HepG2 (cell line): ENCODE measurements at regions not wholly inside any gene's neighbourhood (a gene's known extent, or its start where the extent isn't known, plus 50 kb on each side); places are given as distances from the start of the nearest gene placed in this dataset.

Experiments
- ATAC-seq: fragments of 200-7000 bp; cut with Tn5 transposase; 3 replicates; pipeline ENCODE4 v1.9.1; 2020; ENCODE audit warnings: mild to moderate bottlenecking, moderate library complexity
- BruUV-seq: library from RNA; stranded (reverse); fragments of 400-500 nt; replicated peaks from 2 replicates; lab custom pipeline; 2021; lab: Mats Ljungman, UMichigan
- CTCF ChIA-PET: fragments of 300-600 bp; formaldehyde crosslinking; extraction: SDS; loops from one replicate; lab custom pipeline; 2021; ENCODE audit warnings: low total read pairs, inconsistent platforms, low intra/inter-chr PET ratio; lab: Yijun Ruan, JAX
- POLR2A ChIA-PET: fragments of 350-600 bp; sonication (Branson Sonifier 250); formaldehyde crosslinking; loops from one replicate; lab custom pipeline; 2020; ENCODE audit warnings: antibody characterized with exemption, inconsistent platforms; lab: Yijun Ruan, JAX
- DNase-seq: peaks from one replicate; pipeline ENCODE4 v3.0.0-alpha.2; 2015; ENCODE audit warnings: low spot score
- FAIRE-seq: peaks from 3 replicates; lab custom pipeline; 2011; peaks lifted over from hg19 to GRCh38; lab: Jason Lieb, UNC
- H2AFZ ChIP-seq: one replicate; pipeline ENCODE4 v1.6.1; 2011; ENCODE audit warnings: low read length, inconsistent platforms
- H3K27ac ChIP-seq: fragments of 300-600 bp; 3 replicates; pipeline ENCODE4 v1.8.0; 2011; ENCODE audit warnings: mixed run types, mild to moderate bottlenecking, mixed read lengths, low read length, inconsistent platforms; ENCODE audit not compliant: insufficient read depth; ENCODE audit errors: extremely low read length
- H3K27me3 ChIP-seq, 2 experiments: fragments of 200-600 bp in 1 of 2; 2 replicates in 1 of 2; 3 replicates in 1 of 2; pipeline versions ENCODE4 v1.6.0 to v1.8.0; 2011; ENCODE audit warnings: low read length in 2 of 2, mild to moderate bottlenecking in 2 of 2, moderate library complexity in 2 of 2, inconsistent platforms in 1 of 2; ENCODE audit not compliant: insufficient read depth in 2 of 2, control insufficient read depth in 1 of 2
- H3K36me3 ChIP-seq, 2 experiments: fragments of 200-600 bp in 1 of 2; replicated peaks in 1 of 2; 2 replicates in 1 of 2; 3 replicates in 1 of 2; pipeline versions ENCODE4 v1.5.1 to v1.8.0; 2011; ENCODE audit warnings: low read length in 2 of 2, inconsistent platforms in 1 of 2; ENCODE audit not compliant: insufficient read depth in 2 of 2, control insufficient read depth in 1 of 2
- H3K4me1 ChIP-seq: 2 replicates; pipeline ENCODE4 v1.5.1; 2012; ENCODE audit warnings: low read length, inconsistent platforms; ENCODE audit not compliant: insufficient read depth
- H3K4me2 ChIP-seq: 2 replicates; pipeline ENCODE4 v1.6.0; 2011; ENCODE audit warnings: low read depth, low read length, inconsistent platforms
- H3K4me3 ChIP-seq, 3 experiments: fragments of 200-600 bp in 1 of 3; sonication (generic), shearing (Covaris generic) in 1 of 3; replicated peaks in 1 of 3; 2 replicates each; pipeline ENCODE4 v1.5.1; 2011 to 2016; ENCODE audit warnings: low read length in 3 of 3, inconsistent platforms in 2 of 3, low read depth in 2 of 3, mild to moderate bottlenecking in 2 of 3, control low read depth in 1 of 3, mixed read lengths in 1 of 3; ENCODE audit not compliant: insufficient read depth in 1 of 3
- H3K79me2 ChIP-seq: one replicate; pipeline ENCODE4 v1.6.1; 2011; ENCODE audit warnings: low read length, inconsistent platforms; ENCODE audit not compliant: insufficient read depth
- H3K9ac ChIP-seq: 2 replicates; pipeline ENCODE4 v1.6.0; 2011; ENCODE audit warnings: mild to moderate bottlenecking, low read depth, low read length, inconsistent platforms; ENCODE audit not compliant: insufficient read depth
- H3K9me3 ChIP-seq: 2 replicates; pipeline ENCODE4 v1.5.1; 2012; ENCODE audit warnings: mild to moderate bottlenecking, low read length
- H4K20me1 ChIP-seq: 2 replicates; pipeline ENCODE4 v1.6.0; 2011; ENCODE audit warnings: inconsistent platforms, mild to moderate bottlenecking, low read length, moderate library complexity; ENCODE audit not compliant: insufficient read depth
- DNMT3B ChIP-seq: conservative IDR thresholded peaks from 2 replicates; pipeline ENCODE4 v1.6.1; 2016; ENCODE audit warnings: missing biosample characterization, control low read depth
- NFKB2 ChIP-seq: sonication (generic); formaldehyde crosslinking; IDR thresholded peaks from 2 replicates; pipeline ENCODE4 v1.4.0; 2020; ENCODE audit warnings: missing genetic modification reagents, borderline replicate concordance
- PAF1 ChIP-seq: IDR thresholded peaks from 2 replicates; pipeline ENCODE4 v1.6.1; 2016; ENCODE audit warnings: missing genetic modification reagents, missing compliant biosample characterization
- TRIM24 ChIP-seq: sonication (generic); formaldehyde crosslinking; IDR thresholded peaks from 2 replicates; pipeline ENCODE4 v1.8.0; 2022; ENCODE audit warnings: mild to moderate bottlenecking, missing genetic modification reagents
- ZMYM2 ChIP-seq: sonication (generic); formaldehyde crosslinking; IDR thresholded peaks from 2 replicates; pipeline ENCODE4 v1.8.0; 2022; ENCODE audit warnings: mild to moderate bottlenecking, missing genetic modification reagents
- ZNF264 ChIP-seq: sonication (generic); formaldehyde crosslinking; IDR thresholded peaks from 2 replicates; pipeline ENCODE4 v1.4.0; 2020; ENCODE audit warnings: missing genetic modification reagents
- ZNF343 ChIP-seq: sonication (generic); formaldehyde crosslinking; IDR thresholded peaks from 2 replicates; pipeline ENCODE4 v1.4.0; 2020; ENCODE audit warnings: mild to moderate bottlenecking, missing genetic modification reagents
- ZNF430 ChIP-seq: sonication (generic); formaldehyde crosslinking; IDR thresholded peaks from 2 replicates; pipeline ENCODE4 v1.9.0; 2021; ENCODE audit warnings: mild to moderate bottlenecking, missing genetic modification reagents
- ZNF558 ChIP-seq: sonication (generic); formaldehyde crosslinking; IDR thresholded peaks from 2 replicates; pipeline ENCODE4 v1.9.0; 2022; ENCODE audit warnings: mild to moderate bottlenecking, missing genetic modification reagents, borderline replicate concordance
- ZNF562 ChIP-seq: sonication (generic); formaldehyde crosslinking; IDR thresholded peaks from 2 replicates; pipeline ENCODE4 v1.8.0; 2022; ENCODE audit warnings: missing genetic modification reagents, borderline replicate concordance
- ZNF674 ChIP-seq: sonication (generic); formaldehyde crosslinking; IDR thresholded peaks from 2 replicates; pipeline ENCODE4 v1.5.0; 2020; ENCODE audit warnings: low read depth, mild to moderate bottlenecking, missing genetic modification reagents
- ZNF703 ChIP-seq: sonication (generic); formaldehyde crosslinking; IDR thresholded peaks from 2 replicates; pipeline ENCODE4 v1.5.1; 2020; ENCODE audit warnings: missing genetic modification reagents, mild to moderate bottlenecking, moderate library complexity, borderline replicate concordance
- WGBS: methylation state at CpG from one replicate; pipeline ENCODE4 v1.1.6; 2017; ENCODE audit warnings: low lambda C conversion rate; 5-methylcytosine and 5-hydroxymethylcytosine counted together
- in situ Hi-C: cut with HindIII; loops from 2 replicates; pipeline ENCODE4 v1.10.0; 2017; ENCODE audit warnings: low pct_unique_long_range_greater_than_20kb; ENCODE audit not compliant: extremely low pct_ligation_motif_present
- intact Hi-C: fragments of 100-400 bp; cut with micrococcal nuclease; formaldehyde crosslinking; loops from one replicate; pipeline ENCODE4 v1.10.0; 2022; ENCODE audit not compliant: unreplicated experiment
- TF ChIP-seq, protein P1 (sequence below): sonication (generic); formaldehyde crosslinking; IDR thresholded peaks from 2 replicates; pipeline ENCODE4 v1.5.0; 2020; ENCODE audit warnings: mild to moderate bottlenecking, missing genetic modification reagents
- TF ChIP-seq, protein P2 (sequence below): IDR thresholded peaks from 2 replicates; pipeline ENCODE4 v1.6.1; 2016; ENCODE audit warnings: missing compliant biosample characterization, missing genetic modification reagents, borderline replicate concordance

GRCh38 chr2:150588506-150588870, 101.0 kb upstream of the RND3 start:
- no TSS peak for BruUV-seq
- 22% methylated on average over 2 of the region's 2 CpGs for WGBS
- H3K79me2 ChIP-seq, result no peaks in the 10 kb centered on the region

More at GRCh38 chr2:150588506-150588870, 101.0 kb upstream of the RND3 start:
- no peak overlapping the region for H3K27ac ChIP-seq
- no peaks in the 10 kb centered on the region for H3K36me3 ChIP-seq
- H3K4me2 ChIP-seq, result no peak overlapping the region
- no peaks in the 10 kb centered on the region for H3K4me1 ChIP-seq
- no peaks in the 10 kb centered on the region; a peak in 1 of 5 replicates for H3K27me3 ChIP-seq
- ATAC-seq, result no peak
- POLR2A ChIA-PET, result no interaction called here
- H3K4me3 ChIP-seq, result no peak overlapping the region
- DNase-seq, result no peak
- TF ChIP-seq ZNF343 (CRISPR knock-in tag) (no peak), ZNF430 (CRISPR knock-in tag) (no peak), ZNF703 (CRISPR knock-in tag) (no peak), ZNF674 (CRISPR knock-in tag) (no peak), PAF1 (no peak), ZMYM2 (CRISPR knock-in tag) (no peak), NFKB2 (CRISPR knock-in tag) (no peak), ZNF562 (no peak), ZNF264 (CRISPR knock-in tag) (no peak), ZNF558 (CRISPR knock-in tag) (no peak), DNMT3B (CRISPR knock-in tag) (no peak), TRIM24 (CRISPR knock-in tag) (no peak)
- TF ChIP-seq, protein P1, sequence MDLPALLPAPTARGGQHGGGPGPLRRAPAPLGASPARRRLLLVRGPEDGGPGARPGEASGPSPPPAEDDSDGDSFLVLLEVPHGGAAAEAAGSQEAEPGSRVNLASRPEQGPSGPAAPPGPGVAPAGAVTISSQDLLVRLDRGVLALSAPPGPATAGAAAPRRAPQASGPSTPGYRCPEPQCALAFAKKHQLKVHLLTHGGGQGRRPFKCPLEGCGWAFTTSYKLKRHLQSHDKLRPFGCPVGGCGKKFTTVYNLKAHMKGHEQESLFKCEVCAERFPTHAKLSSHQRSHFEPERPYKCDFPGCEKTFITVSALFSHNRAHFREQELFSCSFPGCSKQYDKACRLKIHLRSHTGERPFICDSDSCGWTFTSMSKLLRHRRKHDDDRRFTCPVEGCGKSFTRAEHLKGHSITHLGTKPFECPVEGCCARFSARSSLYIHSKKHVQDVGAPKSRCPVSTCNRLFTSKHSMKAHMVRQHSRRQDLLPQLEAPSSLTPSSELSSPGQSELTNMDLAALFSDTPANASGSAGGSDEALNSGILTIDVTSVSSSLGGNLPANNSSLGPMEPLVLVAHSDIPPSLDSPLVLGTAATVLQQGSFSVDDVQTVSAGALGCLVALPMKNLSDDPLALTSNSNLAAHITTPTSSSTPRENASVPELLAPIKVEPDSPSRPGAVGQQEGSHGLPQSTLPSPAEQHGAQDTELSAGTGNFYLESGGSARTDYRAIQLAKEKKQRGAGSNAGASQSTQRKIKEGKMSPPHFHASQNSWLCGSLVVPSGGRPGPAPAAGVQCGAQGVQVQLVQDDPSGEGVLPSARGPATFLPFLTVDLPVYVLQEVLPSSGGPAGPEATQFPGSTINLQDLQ, result no peak
- TF ChIP-seq, protein P2, sequence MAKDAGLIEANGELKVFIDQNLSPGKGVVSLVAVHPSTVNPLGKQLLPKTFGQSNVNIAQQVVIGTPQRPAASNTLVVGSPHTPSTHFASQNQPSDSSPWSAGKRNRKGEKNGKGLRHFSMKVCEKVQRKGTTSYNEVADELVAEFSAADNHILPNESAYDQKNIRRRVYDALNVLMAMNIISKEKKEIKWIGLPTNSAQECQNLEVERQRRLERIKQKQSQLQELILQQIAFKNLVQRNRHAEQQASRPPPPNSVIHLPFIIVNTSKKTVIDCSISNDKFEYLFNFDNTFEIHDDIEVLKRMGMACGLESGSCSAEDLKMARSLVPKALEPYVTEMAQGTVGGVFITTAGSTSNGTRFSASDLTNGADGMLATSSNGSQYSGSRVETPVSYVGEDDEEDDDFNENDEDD (CRISPR knock-in tag), result no peak
- no peak for FAIRE-seq
- no peaks in the 10 kb centered on the region for H3K9me3 ChIP-seq
- H2AFZ ChIP-seq, result no peak overlapping the region
- in situ Hi-C loops (no loop called here), intact Hi-C loops (no loop called here)
- CTCF ChIA-PET, result no interaction called here
- no peaks in the 10 kb centered on the region for H4K20me1 ChIP-seq
- no peak overlapping the region for H3K9ac ChIP-seq
